ENCODE measurements at regions not wholly inside any gene's neighbourhood (a gene's known extent, or its start where the extent isn't known, plus 50 kb on each side); places are given as distances from the start of the nearest gene placed in this dataset.

- TF ChIP-seq CTCF (IDR thresholded peaks at IDR 0.05), result no peak
- TF ChIP-seq EP300 (IDR thresholded peaks at IDR 0.05), result no peak
- no peak for TF ChIP-seq CBX8 (IDR thresholded peaks at IDR 0.05)
Observed at GRCh38 chr16:59596693-59597092, 862.6 kb upstream of the GOT2 start.
